OCI-LY7 (cell line): ENCODE measurements at regions not wholly inside any gene's neighbourhood (a gene's known extent, or its start where the extent isn't known, plus 50 kb on each side); places are given as distances from the start of the nearest gene placed in this dataset.

Experiments used
- EZH2phosphoT487 ChIP-seq: fragments of 200-600 bp; sonication (generic); IDR thresholded peaks from 2 replicates; pipeline ENCODE4 v1.6.1; 2018; ENCODE audit warnings: low read depth, borderline replicate concordance, mild to moderate bottlenecking, mixed run types, antibody characterized with exemption, low read length, moderate library complexity, mixed read lengths
- TF ChIP-seq, protein P1 (sequence below): fragments of 200-600 bp; sonication (generic); conservative IDR thresholded peaks from 2 replicates; pipeline ENCODE4 v1.5.1; 2014; ENCODE audit warnings: mild to moderate bottlenecking, antibody characterized with exemption, low read length, moderate library complexity, mixed read lengths

DNA sequence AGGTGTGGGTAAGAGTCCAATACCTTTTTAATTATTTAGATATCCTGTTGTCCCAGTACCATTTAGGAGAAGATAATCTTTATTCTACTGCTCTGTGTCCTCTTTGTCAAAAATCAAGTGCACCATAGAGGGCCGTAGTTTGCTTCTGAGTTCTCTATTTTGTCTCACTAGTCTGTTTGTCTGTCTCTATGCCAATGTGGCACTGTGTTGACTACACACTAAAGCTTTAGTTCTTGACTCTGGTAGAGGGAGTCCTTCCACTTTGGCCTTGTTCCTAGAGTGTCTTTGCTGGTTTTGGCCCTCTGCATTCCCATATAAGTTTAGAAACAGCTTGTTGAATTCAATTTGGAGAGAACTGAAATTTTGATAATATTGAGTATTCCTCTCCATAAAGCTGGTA, 75.9 kb downstream of the SCGB2B2 start:
- TF ChIP-seq, protein P1, sequence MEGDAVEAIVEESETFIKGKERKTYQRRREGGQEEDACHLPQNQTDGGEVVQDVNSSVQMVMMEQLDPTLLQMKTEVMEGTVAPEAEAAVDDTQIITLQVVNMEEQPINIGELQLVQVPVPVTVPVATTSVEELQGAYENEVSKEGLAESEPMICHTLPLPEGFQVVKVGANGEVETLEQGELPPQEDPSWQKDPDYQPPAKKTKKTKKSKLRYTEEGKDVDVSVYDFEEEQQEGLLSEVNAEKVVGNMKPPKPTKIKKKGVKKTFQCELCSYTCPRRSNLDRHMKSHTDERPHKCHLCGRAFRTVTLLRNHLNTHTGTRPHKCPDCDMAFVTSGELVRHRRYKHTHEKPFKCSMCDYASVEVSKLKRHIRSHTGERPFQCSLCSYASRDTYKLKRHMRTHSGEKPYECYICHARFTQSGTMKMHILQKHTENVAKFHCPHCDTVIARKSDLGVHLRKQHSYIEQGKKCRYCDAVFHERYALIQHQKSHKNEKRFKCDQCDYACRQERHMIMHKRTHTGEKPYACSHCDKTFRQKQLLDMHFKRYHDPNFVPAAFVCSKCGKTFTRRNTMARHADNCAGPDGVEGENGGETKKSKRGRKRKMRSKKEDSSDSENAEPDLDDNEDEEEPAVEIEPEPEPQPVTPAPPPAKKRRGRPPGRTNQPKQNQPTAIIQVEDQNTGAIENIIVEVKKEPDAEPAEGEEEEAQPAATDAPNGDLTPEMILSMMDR: no peak
- no peak for TF ChIP-seq EZH2phosphoT487
